DMS114 treated with DMSO at 0.1 percent for 48 hours (cell line): ENCODE measurements at regions not wholly inside any gene's neighbourhood (a gene's known extent, or its start where the extent isn't known, plus 50 kb on each side); places are given as distances from the start of the nearest gene placed in this dataset.
"Not testable (repeated sequence)": the region's sequence is repeated elsewhere in the genome, so short reads cannot be mapped to it uniquely, and the experiment has no call there.

Experiments
- DNase-seq: peaks from one replicate; lab custom pipeline; 2025; ENCODE audit not compliant: unreplicated experiment; lab: John Stamatoyannopoulos, UW

GRCh38 chr2:34174506-34174905 lies 575.4 kb upstream of the FAM98A start:
- no peak for DNase-seq

GRCh38 chr2:34162231-34162630 lies 563.1 kb upstream of the FAM98A start:
- DNase-seq, result no peak

DNA sequence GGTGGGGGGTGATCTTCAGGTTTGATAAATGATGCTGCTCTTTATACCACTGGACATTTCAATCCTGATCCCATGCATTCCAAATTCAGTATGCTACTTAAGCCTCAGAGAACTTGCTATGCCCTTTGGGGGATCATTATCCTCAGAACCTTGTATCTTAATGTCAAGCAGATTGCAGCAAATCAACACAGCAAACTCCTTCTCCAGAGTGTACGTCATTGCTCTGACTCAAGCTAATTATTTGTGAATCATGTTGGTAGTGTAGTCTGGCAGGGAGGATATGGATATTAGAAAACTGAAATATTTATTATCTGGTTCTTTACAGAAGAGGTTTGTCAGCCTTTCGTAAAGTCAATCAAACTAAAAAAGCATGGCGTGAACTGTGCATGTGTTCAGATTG lies 562.5 kb upstream of the FAM98A start:
- no peak for DNase-seq

DNA sequence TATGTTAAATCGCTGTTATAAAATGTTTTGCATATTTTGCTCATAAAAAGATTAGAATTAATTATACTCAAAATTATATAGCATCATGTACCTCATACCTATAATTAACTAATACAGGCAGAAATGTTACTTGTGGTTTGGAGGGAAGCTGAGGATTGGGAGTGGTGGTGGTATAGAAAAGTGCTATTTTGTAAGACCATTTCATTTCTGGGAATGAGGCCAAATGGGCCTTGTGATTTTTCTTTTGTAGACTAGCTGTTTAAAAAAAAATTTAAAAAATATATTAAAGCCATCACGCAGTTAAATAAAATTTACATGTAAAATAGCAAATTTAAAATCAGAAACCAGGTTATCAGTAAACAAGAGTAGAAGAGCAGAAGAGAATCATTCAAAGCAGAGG lies 560.8 kb upstream of the FAM98A start:
- DNase-seq, result no peak

DNA sequence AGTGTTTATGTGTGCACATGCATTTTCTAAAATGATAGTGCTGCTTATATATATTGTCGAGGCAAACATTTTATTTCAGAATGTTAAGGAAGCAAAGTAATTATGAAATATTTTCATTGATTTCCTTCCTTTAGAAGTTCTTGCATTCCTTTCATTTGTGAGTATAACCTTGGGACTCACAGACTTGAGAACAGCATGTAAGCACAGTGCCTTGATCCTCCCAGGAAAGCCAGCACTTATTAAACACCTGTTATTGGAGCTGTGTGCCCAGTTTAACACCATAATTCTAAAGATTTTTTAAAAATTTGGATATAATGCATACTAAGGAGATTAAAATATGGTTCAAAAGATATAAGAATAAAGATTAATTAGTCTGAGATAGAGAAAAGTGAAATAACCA lies 554.4 kb upstream of the FAM98A start:
- no peak for DNase-seq

GRCh38 chr2:34147780-34148179 lies 548.7 kb upstream of the FAM98A start:
- DNase-seq, result no peak

- DNase-seq, result no peak
These were observed 544.0 kb upstream of the FAM98A start for GRCh38 chr2:34143149-34143548.

GRCh38 chr2:34142531-34143008 lies 543.5 kb upstream of the FAM98A start:
- DNase-seq, result not testable (repeated sequence)

GRCh38 chr2:34133065-34133464 lies 534.0 kb upstream of the FAM98A start:
- not testable (repeated sequence) for DNase-seq

DNA sequence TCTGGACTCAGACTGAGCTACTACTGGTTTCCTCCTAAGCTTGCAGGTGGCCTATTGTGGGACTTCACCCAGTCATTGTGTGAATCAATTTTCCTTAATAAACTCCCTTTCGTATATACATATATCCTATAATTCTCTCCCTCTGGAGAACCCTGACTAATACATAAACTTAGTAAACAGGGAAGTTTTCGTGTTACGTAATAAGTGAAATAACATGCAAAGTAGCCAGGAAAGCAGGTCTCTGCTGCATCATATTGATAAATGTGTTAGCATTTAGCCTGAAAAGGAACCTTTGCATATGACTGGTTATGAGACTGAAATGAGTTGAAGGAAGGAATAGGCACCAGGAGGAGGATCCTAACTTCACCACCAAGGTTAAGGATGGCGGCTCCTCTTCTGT lies 527.2 kb upstream of the FAM98A start:
- no peak for DNase-seq

GRCh38 chr2:34123996-34124785 lies 525.1 kb upstream of the FAM98A start:
- DNase-seq, result no peak

DNA sequence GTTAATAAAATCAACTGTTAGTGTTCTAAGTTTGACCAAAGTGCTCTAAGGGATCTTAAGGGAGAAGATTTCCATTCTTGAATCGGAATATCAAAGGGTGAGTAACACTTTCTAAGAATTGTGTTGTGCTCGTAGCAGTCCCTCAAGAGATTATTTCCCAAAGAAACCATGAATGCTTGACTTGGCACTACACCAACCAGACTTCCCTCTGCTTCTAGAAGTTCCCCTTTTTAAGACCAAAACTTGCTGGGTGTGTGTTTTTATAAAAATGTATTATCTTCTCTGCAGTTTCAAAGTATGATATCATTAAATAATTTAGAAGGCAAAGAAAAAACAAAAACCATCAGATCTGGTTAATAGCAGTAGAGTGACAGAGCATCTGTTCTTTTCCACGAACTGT lies 522.0 kb upstream of the FAM98A start:
- no peak for DNase-seq

GRCh38 chr2:34115076-34115475 lies 516.0 kb upstream of the FAM98A start:
- DNase-seq, result no peak

DNA sequence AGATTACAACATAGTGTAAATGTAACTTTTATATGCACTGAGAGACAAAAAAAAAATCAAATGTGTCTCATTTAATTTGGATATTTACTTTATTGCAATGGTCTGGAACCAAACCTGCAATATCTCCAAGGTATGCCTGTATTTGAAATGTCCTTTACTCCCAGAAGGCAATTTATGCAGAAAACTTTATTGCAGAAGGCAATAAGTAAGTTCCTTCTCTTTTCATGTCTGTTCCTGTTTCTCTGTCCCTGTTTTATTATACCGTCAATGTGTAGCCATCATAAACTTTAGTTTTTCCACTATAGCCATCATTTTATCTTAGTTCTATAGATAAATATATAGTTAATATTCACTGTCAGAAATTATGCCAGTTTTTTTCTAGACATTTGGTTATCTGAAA lies 513.1 kb upstream of the FAM98A start:
- no peak for DNase-seq

GRCh38 chr2:34110392-34110791 lies 511.3 kb upstream of the FAM98A start:
- no peak for DNase-seq

DNA sequence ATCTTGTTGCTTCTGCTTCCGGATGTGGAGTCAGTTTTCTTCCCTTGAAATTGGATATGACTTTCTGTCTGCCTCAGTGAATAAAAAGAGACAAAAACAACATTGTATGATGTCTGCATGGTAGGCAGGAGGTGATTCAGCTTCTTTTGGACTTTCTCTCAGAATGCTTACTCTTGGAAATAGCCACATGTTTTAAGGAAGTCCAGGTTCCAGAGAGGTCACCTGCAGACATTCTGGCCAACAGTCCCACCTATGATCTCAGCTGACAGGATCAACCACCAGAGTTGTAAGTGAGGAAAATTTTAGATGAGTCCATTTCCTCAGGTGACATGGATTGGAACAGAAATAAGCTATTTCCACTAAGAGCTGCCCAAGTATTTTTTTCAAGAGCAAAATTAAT lies 508.7 kb upstream of the FAM98A start:
- DNase-seq, result no peak

GRCh38 chr2:34105006-34105767 lies 506.1 kb upstream of the FAM98A start:
- no peak for DNase-seq

- no peak for DNase-seq
These were observed 505.5 kb upstream of the FAM98A start for GRCh38 chr2:34104601-34105000.

GRCh38 chr2:34103437-34103836 lies 504.3 kb upstream of the FAM98A start:
- no peak for DNase-seq

GRCh38 chr2:34102339-34102738 lies 503.2 kb upstream of the FAM98A start:
- no peak for DNase-seq

DNA sequence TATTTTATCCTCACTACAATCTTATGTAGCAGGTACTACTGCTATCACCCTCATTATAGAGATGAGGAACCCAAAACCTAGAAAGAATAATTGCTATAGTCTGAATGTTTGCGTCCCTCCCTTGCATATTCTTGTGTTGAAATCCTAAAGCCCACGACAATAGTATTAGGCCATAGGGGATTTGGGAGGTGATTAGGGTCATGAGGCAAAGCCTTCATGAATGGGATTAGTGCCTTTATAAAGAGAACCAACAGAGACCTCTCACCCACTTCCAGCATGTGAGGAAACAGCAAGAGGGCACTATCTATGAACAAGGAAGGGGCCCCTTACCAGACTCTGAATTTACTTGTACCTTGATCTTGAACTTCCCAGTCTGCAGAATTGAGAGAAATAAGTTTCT lies 500.3 kb upstream of the FAM98A start:
- no peak for DNase-seq

GRCh38 chr2:34098256-34098655 lies 499.2 kb upstream of the FAM98A start:
- no peak for DNase-seq
